Skin epidermis (tissue), 12 donors: ENCODE measurements at regions not wholly inside any gene's neighbourhood (a gene's known extent, or its start where the extent isn't known, plus 50 kb on each side); places are given as distances from the start of the nearest gene placed in this dataset.
A peak's percentile ranks its signal among the peaks of the same experiment; 100 is the strongest.
"Not testable (repeated sequence)": the region's sequence is repeated elsewhere in the genome, so short reads cannot be mapped to it uniquely, and the experiment has no call there.

Experiments
- H3K27ac ChIP-seq, 21 experiments: fragments of 200-600 bp; sonication (generic) in 11 of 21; one replicate each; pipeline ENCODE4 v1.5.0; 2020; ENCODE audit warnings: mild to moderate bottlenecking in 3 of 21, inconsistent platforms in 2 of 21, moderate library complexity in 2 of 21
- H3K4me3 ChIP-seq, 7 experiments: fragments of 200-600 bp; sonication (generic) in 2 of 7; one replicate each; pipeline ENCODE4 v1.5.0; 2020; ENCODE audit warnings: inconsistent platforms in 2 of 7, mild to moderate bottlenecking in 2 of 7, moderate library complexity in 1 of 7

GRCh38 chr3:8371960-8372463 lies 129.6 kb upstream of the LMCD1 start:
- Histone ChIP-seq H3K4me3 (no peak overlapping the region), H3K27ac (no peak overlapping the region)

DNA sequence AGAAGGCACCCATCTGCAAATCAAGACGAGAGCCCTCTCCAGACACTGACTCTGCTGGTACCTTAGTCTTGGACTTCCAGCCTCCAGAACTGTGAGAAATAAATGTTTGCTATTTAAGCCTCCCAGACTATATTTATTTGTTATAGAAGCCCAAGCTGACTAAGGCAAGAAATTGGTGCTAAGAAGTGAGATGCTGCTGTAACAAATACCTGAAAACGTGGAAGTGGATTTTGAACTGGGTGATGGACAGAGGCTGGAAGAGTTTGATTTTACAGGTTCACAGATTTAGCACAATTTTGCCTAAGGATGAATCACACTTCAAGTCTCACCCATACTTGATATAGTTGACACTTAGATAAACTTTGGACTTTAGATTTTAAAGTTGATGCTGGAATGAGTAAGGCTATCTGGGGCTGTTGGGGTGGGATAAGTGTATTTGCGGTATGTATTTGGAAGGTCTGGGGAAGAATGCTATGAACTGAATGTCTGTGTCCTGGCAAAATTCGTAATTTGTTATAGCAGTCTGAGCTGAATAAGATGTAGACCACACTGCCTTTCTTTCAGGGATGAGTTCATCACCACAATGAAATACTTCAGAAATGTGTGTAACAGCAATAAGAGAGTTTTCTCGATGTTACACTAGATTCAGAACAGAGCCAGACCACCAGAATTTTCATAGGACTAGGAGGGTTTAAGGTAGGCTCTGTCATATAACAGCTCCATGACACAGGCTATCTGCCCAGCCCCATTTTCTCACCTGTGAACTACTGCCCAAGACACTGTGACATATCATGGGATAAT lies 120.5 kb upstream of the LMCD1 start:
- H3K4me3 ChIP-seq: no peak overlapping the region
- no peak overlapping the region for H3K27ac ChIP-seq

DNA sequence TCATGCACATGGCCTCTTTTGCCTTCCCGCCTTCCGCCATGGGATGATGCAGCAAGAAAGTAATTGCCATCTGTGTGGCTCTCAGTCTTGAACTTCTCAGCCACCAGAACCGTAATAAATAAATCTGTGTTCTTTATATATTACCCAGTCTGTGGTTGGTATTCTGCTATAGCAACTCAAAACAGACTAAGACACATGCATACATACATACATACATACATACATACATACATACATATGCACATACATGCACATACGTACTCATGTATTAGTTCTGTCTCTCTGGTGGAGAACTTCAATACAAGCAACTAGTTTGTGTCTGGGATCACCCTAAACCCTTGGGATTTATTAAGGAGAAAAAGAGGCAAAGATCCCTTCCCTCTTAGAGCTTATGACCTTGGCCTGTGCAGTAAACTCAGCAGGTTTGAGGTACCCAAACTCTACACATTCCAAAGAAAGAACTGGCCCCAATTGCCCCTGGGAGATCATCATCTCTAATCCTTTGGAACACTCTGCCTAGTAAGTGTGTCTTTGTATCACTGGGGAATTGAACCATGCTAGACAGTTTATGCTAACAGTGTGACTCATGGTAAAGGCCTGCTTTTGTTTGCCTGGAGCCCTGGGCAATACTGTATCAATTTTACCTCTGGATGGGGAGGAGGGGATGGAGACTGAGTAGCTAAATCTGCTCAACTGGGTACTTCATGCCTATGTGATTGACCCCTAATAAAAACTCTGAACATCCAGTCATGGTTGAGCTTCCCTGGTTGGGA lies 115.6 kb upstream of the LMCD1 start:
- Histone ChIP-seq H3K27ac (no peak overlapping the region), H3K4me3 (no peak overlapping the region)

DNA sequence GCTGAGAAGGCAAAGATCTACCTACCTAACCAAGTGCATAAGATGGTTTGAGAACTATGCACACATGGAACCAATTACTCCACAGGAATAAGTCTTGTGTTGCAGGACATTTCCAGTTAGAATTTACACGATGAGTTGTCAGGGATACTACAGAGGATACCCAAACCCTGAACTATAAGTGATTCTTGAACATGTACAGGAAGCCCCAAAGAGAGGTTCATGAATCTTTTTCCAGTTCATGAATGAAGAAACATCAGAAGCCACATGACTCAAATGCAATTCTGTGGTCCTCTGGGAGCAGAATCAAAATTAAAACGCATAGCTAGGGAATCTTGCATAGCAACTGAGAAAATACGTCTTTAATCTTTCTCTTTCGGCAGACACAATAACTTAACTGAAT lies 114.1 kb upstream of the LMCD1 start:
- Histone ChIP-seq H3K27ac (no peak overlapping the region), H3K4me3 (no peak overlapping the region)

- H3K4me3 ChIP-seq: no peak overlapping the region
- no peak overlapping the region for H3K27ac ChIP-seq
Observed at GRCh38 chr3:8399686-8400085, 101.9 kb upstream of the LMCD1 start.

- Histone ChIP-seq H3K4me3 (no peak overlapping the region), H3K27ac (no peak overlapping the region)
Observed at GRCh38 chr3:8400911-8401310, 100.7 kb upstream of the LMCD1 start.

- Histone ChIP-seq H3K27ac (no peak overlapping the region), H3K4me3 (no peak overlapping the region)
Observed at GRCh38 chr3:8403996-8404395, 97.6 kb upstream of the LMCD1 start.

- no peak overlapping the region for H3K4me3 ChIP-seq
Observed at GRCh38 chr3:8405144-8405543, 96.5 kb upstream of the LMCD1 start.

GRCh38 chr3:8406479-8406878 lies 95.1 kb upstream of the LMCD1 start:
- no peak overlapping the region for H3K27ac ChIP-seq
- H3K4me3 ChIP-seq: no peak overlapping the region

More at GRCh38 chr3:8405144-8405543, 96.5 kb upstream of the LMCD1 start:
- no peak overlapping the region for H3K27ac ChIP-seq

DNA sequence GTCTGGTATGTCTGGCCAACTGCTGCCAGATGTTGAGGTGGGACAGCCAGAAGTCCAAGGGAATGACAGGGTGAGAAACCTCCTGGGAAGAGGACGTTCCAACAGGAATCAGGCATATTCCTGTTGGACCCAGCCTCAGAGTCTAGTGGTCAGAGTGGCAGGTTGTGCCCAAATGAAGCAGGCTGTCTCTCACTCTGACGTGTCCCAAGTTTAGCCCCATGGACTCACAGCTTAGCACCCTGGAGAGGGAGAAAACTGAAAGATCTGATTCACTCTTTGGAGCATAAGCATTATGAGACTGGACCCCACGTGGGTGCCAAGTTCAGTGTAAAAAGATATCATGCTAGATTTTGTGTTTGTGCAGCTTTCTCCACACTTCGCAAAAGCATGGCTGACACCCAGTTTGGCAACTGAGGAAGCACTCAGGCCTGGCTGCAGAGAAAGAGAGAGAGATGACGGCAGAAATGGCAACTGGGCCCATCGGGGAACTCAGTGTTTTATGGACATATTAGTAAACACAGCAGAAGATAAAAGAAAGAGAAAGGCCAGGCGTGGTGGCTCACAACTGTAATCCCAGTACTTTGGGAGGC lies 88.2 kb upstream of the LMCD1 start:
- H3K27ac ChIP-seq: no peak overlapping the region
- no peak overlapping the region for H3K4me3 ChIP-seq

GRCh38 chr3:8416965-8417364 lies 84.7 kb upstream of the LMCD1 start:
- Histone ChIP-seq H3K27ac (no peak overlapping the region), H3K4me3 (no peak overlapping the region)

DNA sequence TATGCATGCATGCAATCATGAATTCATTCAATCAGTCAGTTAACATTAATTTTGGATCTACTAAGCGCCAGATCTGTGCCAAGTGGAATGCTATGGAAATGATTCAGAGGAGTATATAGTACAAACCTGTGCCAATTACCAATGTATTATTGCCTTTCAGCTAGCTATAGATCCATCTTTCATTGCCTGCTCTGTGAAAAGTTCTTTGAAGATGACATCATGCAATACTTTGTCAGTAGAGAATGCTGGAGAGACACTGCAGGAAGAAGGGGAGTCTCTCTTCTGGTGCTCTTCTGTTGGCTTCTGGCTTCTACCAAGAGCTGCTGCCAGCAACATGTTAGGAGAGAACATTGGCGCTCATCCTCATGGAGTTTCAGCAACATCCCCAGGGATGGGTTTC lies 81.0 kb upstream of the LMCD1 start:
- Histone ChIP-seq H3K4me3 (no peak overlapping the region), H3K27ac (no peak overlapping the region)

GRCh38 chr3:8421267-8421666 lies 80.4 kb upstream of the LMCD1 start:
- H3K27ac ChIP-seq: no peak overlapping the region
- H3K4me3 ChIP-seq: no peak overlapping the region

DNA sequence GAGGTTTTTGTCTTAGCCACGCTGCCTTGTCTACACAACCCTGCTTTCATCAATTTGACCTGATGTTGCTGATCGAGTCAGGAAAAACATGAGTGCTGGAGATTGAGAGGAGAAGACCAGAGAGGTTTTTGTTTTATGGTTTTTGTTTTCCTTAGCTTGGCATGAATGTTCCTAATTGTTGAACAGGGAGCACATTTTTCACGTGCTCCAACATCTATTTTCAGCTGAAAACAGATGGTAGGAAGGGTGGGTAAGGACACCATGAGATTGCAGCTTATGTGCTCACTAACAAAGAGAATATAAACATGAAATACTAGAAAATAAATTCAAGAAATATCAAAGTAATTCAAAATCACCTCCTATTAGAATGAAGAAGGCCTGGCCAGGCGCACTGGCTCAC lies 79.9 kb upstream of the LMCD1 start:
- Histone ChIP-seq H3K27ac (no peak overlapping the region), H3K4me3 (no peak overlapping the region)

GRCh38 chr3:8423307-8423706 lies 78.3 kb upstream of the LMCD1 start:
- H3K4me3 ChIP-seq: no peak overlapping the region
- no peak overlapping the region for H3K27ac ChIP-seq

GRCh38 chr3:8424281-8424680 lies 77.3 kb upstream of the LMCD1 start:
- H3K27ac ChIP-seq: no peak overlapping the region
- no peak overlapping the region for H3K4me3 ChIP-seq

GRCh38 chr3:8436661-8437287 lies 64.8 kb upstream of the LMCD1 start:
- H3K27ac ChIP-seq: peak overlapping the region in 2 of 21 experiments; percentile 3 to 39
- H3K4me3 ChIP-seq: no peak overlapping the region

DNA sequence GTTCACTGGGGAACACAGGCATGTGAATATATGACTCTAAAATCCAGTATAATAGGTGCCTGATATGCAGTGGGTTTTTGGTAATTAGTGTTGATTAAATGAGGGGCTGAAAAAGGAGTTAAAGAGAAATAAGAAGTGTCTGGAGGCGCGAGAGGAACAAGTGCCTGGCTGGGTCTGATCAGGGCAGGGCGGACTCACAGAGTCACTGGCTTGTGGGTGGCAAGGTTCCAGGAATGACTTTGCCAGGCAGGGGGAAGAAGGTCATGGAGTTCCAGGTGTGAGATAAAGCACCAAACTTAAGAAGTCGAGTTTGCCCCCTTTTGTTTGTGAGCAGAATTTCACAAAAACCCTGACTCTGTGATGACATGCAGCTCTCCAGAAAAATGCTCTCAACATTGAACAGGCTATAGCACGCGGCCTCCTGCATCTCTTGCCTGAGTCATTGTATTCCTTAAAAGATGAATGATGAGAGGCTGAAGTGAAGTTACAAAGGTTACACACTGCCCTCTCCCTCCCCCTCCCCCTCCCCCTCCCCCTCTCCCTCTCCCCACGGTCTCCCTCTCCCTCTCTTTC lies 63.0 kb upstream of the LMCD1 start:
- Histone ChIP-seq H3K4me3 (no peak overlapping the region), H3K27ac (no peak overlapping the region)

DNA sequence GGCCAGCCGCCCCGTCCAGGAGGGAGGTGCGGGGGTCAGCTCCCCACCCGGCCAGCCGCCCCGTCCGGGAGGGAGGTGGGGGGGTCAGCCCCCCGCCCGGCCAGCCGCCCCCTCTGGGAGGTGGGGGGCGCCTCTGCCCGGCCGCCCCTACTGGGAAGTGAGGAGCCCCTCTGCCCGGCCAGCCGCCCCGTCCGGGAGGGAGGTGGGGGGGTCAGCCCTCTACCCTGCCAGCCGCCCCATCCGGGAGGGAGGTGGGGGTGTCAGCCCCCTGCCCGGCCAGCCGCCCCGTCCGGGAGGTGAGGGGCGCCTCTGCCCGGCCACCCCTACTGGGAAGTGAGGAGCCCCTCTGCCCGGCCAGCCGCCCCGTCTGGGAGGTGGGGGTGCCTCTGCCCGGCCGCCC lies 61.5 kb upstream of the LMCD1 start:
- not testable (repeated sequence) for H3K4me3 ChIP-seq, H3K27ac ChIP-seq

- H3K4me3 ChIP-seq: no peak overlapping the region
- peak overlapping the region in 1 of 21 experiments; percentile 64 for H3K27ac ChIP-seq
Observed at GRCh38 chr3:8441969-8442559, 59.6 kb upstream of the LMCD1 start.
